ENCODE measurements at regions not wholly inside any gene's neighbourhood (a gene's known extent, or its start where the extent isn't known, plus 50 kb on each side); places are given as distances from the start of the nearest gene placed in this dataset.

DNA sequence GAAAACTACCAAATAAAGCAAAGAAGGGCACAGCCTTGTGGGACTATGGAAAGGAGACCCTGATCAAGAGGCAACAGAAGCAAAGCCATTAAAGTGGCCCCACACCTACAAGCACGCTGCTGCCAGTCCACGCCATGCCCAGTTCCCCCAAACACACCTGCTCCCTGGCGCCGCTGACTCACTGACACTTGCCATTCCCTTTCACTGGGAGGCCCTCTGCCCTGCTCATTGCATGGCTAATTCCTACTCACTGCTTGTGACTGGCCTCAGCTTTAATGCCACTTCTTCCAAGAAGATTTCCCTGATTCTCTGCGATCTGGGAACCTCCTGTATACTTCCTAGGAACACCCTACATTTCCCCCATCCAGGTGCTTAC, 71.2 kb upstream of the TAF1L start:
- H3K4me1 Mint-ChIP-seq, result peaks cover 0 to 1% (median 0%) of the 10 kb centered on the region in 7 donors
- peaks cover 0 to 7% (median 2%) of the 10 kb centered on the region in 11 donors for H3K9me3 Mint-ChIP-seq
- H3K27me3 ChIP-seq (ENCODE audit: control insufficient read depth in 2 of 2, insufficient read depth in 2 of 2, low read length in 2 of 2), result no peaks in the 10 kb centered on the region
- ChIA-PET POLR2A (no interaction called here), CTCF (no interaction called here)
- no peak overlapping the region for H3K27ac ChIP-seq (ENCODE audit: low read depth, low read length)
- H3K36me3 ChIP-seq (ENCODE audit: control insufficient read depth in 2 of 3, insufficient read depth in 3 of 3, low read length in 3 of 3), result no peaks in the 10 kb centered on the region
- no peak overlapping the region for H3K4me3 Mint-ChIP-seq
- ATAC-seq, result no peak
- DNase-seq, result no peak
- no peaks in the 10 kb centered on the region for H3K36me3 Mint-ChIP-seq
- H3K27me3 Mint-ChIP-seq, result peaks cover 0 to 43% (median 12%) of the 10 kb centered on the region in 5 donors
- no peak overlapping the region for H3K27ac Mint-ChIP-seq
- H3K9me3 ChIP-seq (ENCODE audit: control insufficient read depth in 2 of 3, low read length in 3 of 3), result no peaks in the 10 kb centered on the region
- intact Hi-C loops (cut with micrococcal nuclease), result no loop called here
- H3K4me3 ChIP-seq (ENCODE audit: low read length), result no peak overlapping the region
- no peaks in the 10 kb centered on the region for H3K4me1 ChIP-seq (ENCODE audit: control insufficient read depth in 2 of 2, insufficient read depth in 2 of 2, low read length in 2 of 2)

DNA sequence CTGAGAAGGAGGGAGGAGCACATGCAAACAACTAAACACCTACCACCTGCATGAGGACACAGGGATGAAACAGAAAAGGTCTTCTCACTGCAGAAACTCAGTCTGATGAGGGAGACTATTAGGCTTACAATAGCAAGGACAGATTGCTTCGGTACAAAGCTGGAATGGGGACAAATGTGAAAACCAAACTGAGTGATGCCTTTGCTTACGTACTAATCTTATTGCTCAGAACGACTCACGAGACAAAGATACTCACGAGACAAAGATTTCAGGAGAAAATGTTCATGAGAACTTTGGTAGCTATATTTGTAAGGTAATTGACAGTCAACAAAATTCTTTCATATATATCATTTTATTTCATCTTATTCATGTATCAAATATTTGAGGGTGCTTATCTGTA, 71.9 kb upstream of the TAF1L start:
- Histone ChIP-seq H3K4me1 (ENCODE audit: control insufficient read depth in 2 of 2, insufficient read depth in 2 of 2, low read length in 2 of 2) (no peaks in the 10 kb centered on the region), H3K9me3 (ENCODE audit: control insufficient read depth in 2 of 3, low read length in 3 of 3) (no peaks in the 10 kb centered on the region), H3K4me3 (ENCODE audit: low read length) (no peak overlapping the region), H3K27ac (ENCODE audit: low read depth, low read length) (no peak overlapping the region), H3K36me3 (ENCODE audit: control insufficient read depth in 2 of 3, insufficient read depth in 3 of 3, low read length in 3 of 3) (no peaks in the 10 kb centered on the region), H3K27me3 (ENCODE audit: control insufficient read depth in 2 of 2, insufficient read depth in 2 of 2, low read length in 2 of 2) (no peaks in the 10 kb centered on the region)
- POLR2A ChIA-PET, result no interaction called here
- DNase-seq (no peak), ATAC-seq (no peak)
- Mint-ChIP-seq H3K4me3 (no peak overlapping the region), H3K27ac (no peak overlapping the region), H3K4me1 (peaks cover 0 to 1% (median 0%) of the 10 kb centered on the region in 7 donors), H3K9me3 (peaks cover 0 to 7% (median 2%) of the 10 kb centered on the region in 11 donors), H3K36me3 (no peaks in the 10 kb centered on the region), H3K27me3 (peaks cover 0 to 42% (median 12%) of the 10 kb centered on the region in 5 donors)
- CTCF ChIA-PET, result no interaction called here
- intact Hi-C loops (cut with micrococcal nuclease), result no loop called here

DNA sequence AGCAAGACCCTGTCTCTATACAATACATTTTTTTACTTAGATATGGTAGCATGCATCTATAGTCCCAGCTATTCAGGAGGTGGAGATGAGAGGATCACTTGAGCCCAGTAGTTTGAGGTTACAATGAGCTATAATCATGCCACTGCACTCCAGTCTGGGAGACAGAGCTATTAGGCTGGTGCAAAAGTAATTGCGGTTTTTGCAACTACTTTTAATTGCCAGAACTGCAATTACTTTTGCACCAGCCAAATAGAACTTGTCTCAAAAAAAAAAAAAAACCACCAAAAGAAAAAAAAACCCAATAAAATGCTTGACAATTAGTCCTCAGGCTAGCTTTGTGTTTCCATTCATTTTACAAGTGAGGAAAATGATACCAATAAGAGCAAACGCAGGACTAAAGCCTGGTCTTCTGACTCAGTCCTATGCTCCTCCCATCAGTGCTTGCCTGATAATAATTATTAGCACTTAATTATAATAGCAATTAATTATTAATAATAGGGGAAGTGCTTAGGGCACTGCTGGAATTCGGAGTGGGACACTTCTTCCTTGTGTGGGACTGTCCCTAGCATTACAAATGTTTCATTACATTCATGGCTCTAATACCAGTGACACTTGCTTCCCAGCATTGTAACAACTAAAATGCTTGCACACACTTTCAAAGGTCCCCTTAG, 73.1 kb upstream of the TAF1L start:
- Histone ChIP-seq H3K4me3 (ENCODE audit: low read length) (no peak overlapping the region), H3K4me1 (ENCODE audit: control insufficient read depth in 2 of 2, insufficient read depth in 2 of 2, low read length in 2 of 2) (no peaks in the 10 kb centered on the region), H3K27ac (ENCODE audit: low read depth, low read length) (no peak overlapping the region), H3K9me3 (ENCODE audit: control insufficient read depth in 2 of 3, low read length in 3 of 3) (no peaks in the 10 kb centered on the region), H3K36me3 (ENCODE audit: control insufficient read depth in 2 of 3, insufficient read depth in 3 of 3, low read length in 3 of 3) (no peaks in the 10 kb centered on the region), H3K27me3 (ENCODE audit: control insufficient read depth in 2 of 2, insufficient read depth in 2 of 2, low read length in 2 of 2) (no peaks in the 10 kb centered on the region)
- peaks cover 0 to 31% (median 12%) of the 10 kb centered on the region in 5 donors for H3K27me3 Mint-ChIP-seq
- ChIA-PET POLR2A (no interaction called here), CTCF (no interaction called here)
- ATAC-seq (no peak), DNase-seq (no peak)
- peaks cover 0 to 7% (median 2%) of the 10 kb centered on the region in 11 donors for H3K9me3 Mint-ChIP-seq
- peaks cover 0 to 1% (median 0%) of the 10 kb centered on the region in 7 donors for H3K4me1 Mint-ChIP-seq
- no peaks in the 10 kb centered on the region for H3K36me3 Mint-ChIP-seq
- intact Hi-C loops (cut with micrococcal nuclease), result no loop called here
- no peak overlapping the region for H3K4me3 Mint-ChIP-seq
- no peak overlapping the region for H3K27ac Mint-ChIP-seq

DNA sequence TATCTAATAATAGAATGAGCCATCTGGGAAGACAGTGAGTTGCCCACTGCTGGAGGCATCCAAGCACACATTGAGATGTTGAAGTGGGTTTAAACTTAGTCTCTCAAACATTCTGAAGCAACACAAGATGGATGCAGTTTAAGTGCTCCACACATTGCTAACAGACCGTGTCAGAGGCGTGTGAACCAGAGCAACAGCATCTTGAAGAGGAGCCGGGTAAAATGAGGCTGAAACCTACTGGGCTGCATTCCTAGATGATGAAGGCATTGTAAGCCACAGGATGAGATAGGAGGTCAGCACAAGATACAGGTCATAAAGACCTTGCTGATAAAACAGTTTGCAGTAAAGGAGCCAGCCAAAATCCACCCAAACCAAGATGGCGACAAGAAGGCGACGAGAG, 73.5 kb upstream of the TMEM215 start:
- Mint-ChIP-seq H3K9me3 (peaks cover 0 to 7% (median 2%) of the 10 kb centered on the region in 11 donors), H3K4me3 (no peak overlapping the region), H3K27ac (no peak overlapping the region), H3K4me1 (peaks cover 0 to 1% (median 0%) of the 10 kb centered on the region in 7 donors), H3K36me3 (no peaks in the 10 kb centered on the region), H3K27me3 (peaks cover 0 to 29% (median 7%) of the 10 kb centered on the region in 5 donors)
- DNase-seq (no peak), ATAC-seq (no peak)
- Histone ChIP-seq H3K27me3 (ENCODE audit: control insufficient read depth in 2 of 2, insufficient read depth in 2 of 2, low read length in 2 of 2) (no peaks in the 10 kb centered on the region), H3K4me3 (ENCODE audit: low read length) (no peak overlapping the region), H3K36me3 (ENCODE audit: control insufficient read depth in 2 of 3, insufficient read depth in 3 of 3, low read length in 3 of 3) (no peaks in the 10 kb centered on the region), H3K4me1 (ENCODE audit: control insufficient read depth in 2 of 2, insufficient read depth in 2 of 2, low read length in 2 of 2) (no peaks in the 10 kb centered on the region), H3K9me3 (ENCODE audit: control insufficient read depth in 2 of 3, low read length in 3 of 3) (no peaks in the 10 kb centered on the region), H3K27ac (ENCODE audit: low read depth, low read length) (no peak overlapping the region)
- intact Hi-C loops (cut with micrococcal nuclease), result no loop called here
- POLR2A ChIA-PET, result no interaction called here
- CTCF ChIA-PET, result no interaction called here

DNA sequence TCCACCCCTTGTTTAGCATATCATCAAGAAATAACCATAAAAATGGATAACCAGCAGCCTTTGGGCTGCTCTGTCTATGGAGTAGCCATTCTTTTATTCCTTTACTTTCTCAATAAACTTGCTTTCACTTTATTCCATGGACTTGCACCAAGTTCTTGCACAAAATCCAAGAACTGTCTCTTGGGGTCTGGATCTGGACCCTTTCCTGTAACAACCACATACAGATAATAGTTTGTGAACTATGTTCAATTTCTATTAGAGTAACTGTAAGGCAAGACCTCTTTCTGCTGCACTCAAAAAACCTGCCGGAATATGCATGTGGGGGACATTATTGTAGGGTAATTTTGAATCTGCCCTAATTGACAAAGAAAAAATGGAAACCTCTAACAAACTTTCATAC, 66.9 kb upstream of the TMEM215 start:
- intact Hi-C loops (cut with micrococcal nuclease), result no loop called here
- Histone ChIP-seq H3K36me3 (ENCODE audit: control insufficient read depth in 2 of 3, insufficient read depth in 3 of 3, low read length in 3 of 3) (no peaks in the 10 kb centered on the region), H3K4me1 (ENCODE audit: control insufficient read depth in 2 of 2, insufficient read depth in 2 of 2, low read length in 2 of 2) (no peaks in the 10 kb centered on the region), H3K9me3 (ENCODE audit: control insufficient read depth in 2 of 3, low read length in 3 of 3) (no peaks in the 10 kb centered on the region), H3K4me3 (ENCODE audit: low read length) (no peak overlapping the region), H3K27me3 (ENCODE audit: control insufficient read depth in 2 of 2, insufficient read depth in 2 of 2, low read length in 2 of 2) (no peaks in the 10 kb centered on the region), H3K27ac (ENCODE audit: low read depth, low read length) (no peak overlapping the region)
- Mint-ChIP-seq H3K9me3 (peaks cover 0 to 4% (median 0%) of the 10 kb centered on the region in 11 donors), H3K27ac (no peak overlapping the region), H3K4me1 (no peaks in the 10 kb centered on the region), H3K36me3 (no peaks in the 10 kb centered on the region), H3K4me3 (no peak overlapping the region), H3K27me3 (peaks cover 0 to 17% (median 0%) of the 10 kb centered on the region in 5 donors)
- no peak for ATAC-seq
- CTCF ChIA-PET, result no interaction called here
- DNase-seq, result no peak
- POLR2A ChIA-PET, result no interaction called here

DNA sequence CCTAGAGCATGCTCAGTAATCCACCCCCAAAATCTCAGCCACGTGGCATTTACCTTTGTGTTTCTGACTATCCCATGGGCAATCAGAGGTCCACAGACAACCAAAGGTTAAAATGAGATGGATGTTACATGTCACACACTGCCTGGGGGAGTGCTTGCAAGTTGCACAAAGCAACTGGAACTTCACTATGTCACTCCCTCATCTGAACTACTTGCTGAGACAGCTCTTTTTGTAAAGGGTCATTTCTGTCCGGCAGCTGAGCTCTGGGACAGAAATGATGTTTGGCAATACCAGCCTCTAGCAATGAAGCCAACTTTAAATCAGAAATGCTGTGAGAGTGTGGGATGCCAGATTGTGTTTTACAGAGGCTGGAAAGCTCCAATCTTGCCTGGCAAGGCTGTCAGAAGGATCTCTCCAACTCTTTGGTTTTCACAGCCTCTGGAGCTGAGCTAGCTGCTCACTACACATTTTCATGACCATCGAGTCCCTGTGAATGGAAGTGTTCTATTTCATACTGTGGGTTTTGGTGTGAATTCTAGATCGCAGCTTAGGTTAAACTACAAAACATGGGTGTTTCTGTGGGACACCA, 66.3 kb upstream of the TMEM215 start:
- Mint-ChIP-seq H3K4me1 (no peaks in the 10 kb centered on the region), H3K27ac (no peak overlapping the region), H3K9me3 (peaks cover 0 to 4% (median 0%) of the 10 kb centered on the region in 11 donors), H3K27me3 (peaks cover 0 to 17% (median 0%) of the 10 kb centered on the region in 5 donors), H3K4me3 (no peak overlapping the region), H3K36me3 (no peaks in the 10 kb centered on the region)
- Histone ChIP-seq H3K27ac (ENCODE audit: low read depth, low read length) (no peak overlapping the region), H3K36me3 (ENCODE audit: control insufficient read depth in 2 of 3, insufficient read depth in 3 of 3, low read length in 3 of 3) (no peaks in the 10 kb centered on the region), H3K4me3 (ENCODE audit: low read length) (no peak overlapping the region), H3K4me1 (ENCODE audit: control insufficient read depth in 2 of 2, insufficient read depth in 2 of 2, low read length in 2 of 2) (no peaks in the 10 kb centered on the region), H3K9me3 (ENCODE audit: control insufficient read depth in 2 of 3, low read length in 3 of 3) (no peaks in the 10 kb centered on the region), H3K27me3 (ENCODE audit: control insufficient read depth in 2 of 2, insufficient read depth in 2 of 2, low read length in 2 of 2) (no peaks in the 10 kb centered on the region)
- ChIA-PET POLR2A (no interaction called here), CTCF (no interaction called here)
- intact Hi-C loops (cut with micrococcal nuclease), result no loop called here
- no peak for ATAC-seq
- DNase-seq, result no peak

DNA sequence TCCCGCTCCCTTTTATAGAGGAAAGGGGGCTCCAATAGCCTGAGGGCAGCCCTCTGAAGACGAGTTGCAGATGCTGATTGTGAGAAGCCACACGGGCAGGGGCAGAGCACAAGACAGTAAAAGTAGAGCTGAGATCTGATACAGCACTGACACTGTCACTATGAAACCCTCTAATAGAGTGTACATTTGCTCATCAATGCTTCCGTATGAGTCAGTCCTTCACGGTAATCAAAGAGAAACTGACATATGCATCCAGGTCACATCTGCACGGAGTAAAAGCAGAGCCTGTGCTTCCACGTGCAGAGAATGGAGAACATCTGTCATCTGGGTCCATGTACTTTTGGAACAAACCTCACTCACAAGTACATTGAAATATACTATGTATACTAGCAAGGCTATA, 60.6 kb upstream of the TMEM215 start:
- Histone ChIP-seq H3K9me3 (ENCODE audit: control insufficient read depth in 2 of 3, low read length in 3 of 3) (no peaks in the 10 kb centered on the region), H3K36me3 (ENCODE audit: control insufficient read depth in 2 of 3, insufficient read depth in 3 of 3, low read length in 3 of 3) (no peaks in the 10 kb centered on the region), H3K27ac (ENCODE audit: low read depth, low read length) (no peak overlapping the region), H3K4me1 (ENCODE audit: control insufficient read depth in 2 of 2, insufficient read depth in 2 of 2, low read length in 2 of 2) (no peaks in the 10 kb centered on the region), H3K4me3 (ENCODE audit: low read length) (no peak overlapping the region), H3K27me3 (ENCODE audit: control insufficient read depth in 2 of 2, insufficient read depth in 2 of 2, low read length in 2 of 2) (no peaks in the 10 kb centered on the region)
- ATAC-seq, result no peak
- H3K27ac Mint-ChIP-seq, result no peak overlapping the region
- H3K4me1 Mint-ChIP-seq, result no peaks in the 10 kb centered on the region
- H3K27me3 Mint-ChIP-seq, result peaks cover 0 to 25% (median 7%) of the 10 kb centered on the region in 5 donors
- H3K36me3 Mint-ChIP-seq, result no peaks in the 10 kb centered on the region
- no peak overlapping the region for H3K4me3 Mint-ChIP-seq
- ChIA-PET CTCF (no interaction called here), POLR2A (no interaction called here)
- DNase-seq, result no peak
- intact Hi-C loops (cut with micrococcal nuclease), result no loop called here
- peaks cover 0 to 2% (median 0%) of the 10 kb centered on the region in 11 donors for H3K9me3 Mint-ChIP-seq
